ENCODE measurements at regions not wholly inside any gene's neighbourhood (a gene's known extent, or its start where the extent isn't known, plus 50 kb on each side); places are given as distances from the start of the nearest gene placed in this dataset.
"Not testable (repeated sequence)": the region's sequence is repeated elsewhere in the genome, so short reads cannot be mapped to it uniquely, and the experiment has no call there.

- DNase-seq (ENCODE audit: low spot score): not testable (repeated sequence)
Observed at GRCh38 chr17:62196587-62196986, 131.5 kb upstream of the MED13 start.

GRCh38 chr17:62194401-62194800 lies 129.3 kb upstream of the MED13 start:
- no peak for DNase-seq (ENCODE audit: low spot score)

- DNase-seq (ENCODE audit: low spot score): no peak
Observed at GRCh38 chr17:62193249-62193648, 128.2 kb upstream of the MED13 start.

GRCh38 chr17:62191390-62192361 lies 126.6 kb upstream of the MED13 start:
- no peak for DNase-seq (ENCODE audit: low spot score)

- no peak for DNase-seq (ENCODE audit: low spot score)
Observed at GRCh38 chr17:62189377-62189776, 124.3 kb upstream of the MED13 start.

GRCh38 chr17:62188713-62189112 lies 123.6 kb upstream of the MED13 start:
- no peak for DNase-seq (ENCODE audit: low spot score)

GRCh38 chr17:62187681-62188080 lies 122.6 kb upstream of the MED13 start:
- DNase-seq (ENCODE audit: low spot score): no peak

GRCh38 chr17:62186841-62187240 lies 121.8 kb upstream of the MED13 start:
- no peak for DNase-seq (ENCODE audit: low spot score)

GRCh38 chr17:62180772-62181171 lies 115.7 kb upstream of the MED13 start:
- no peak for DNase-seq (ENCODE audit: low spot score)

- no peak for DNase-seq (ENCODE audit: low spot score)
Observed at GRCh38 chr17:62179525-62180161, 114.6 kb upstream of the MED13 start.

- DNase-seq (ENCODE audit: low spot score): no peak
Observed at GRCh38 chr17:62178579-62178978, 113.5 kb upstream of the MED13 start.

- DNase-seq (ENCODE audit: low spot score): no peak
Observed at GRCh38 chr17:62172492-62173291, 107.6 kb upstream of the MED13 start.

GRCh38 chr17:62167076-62167475 lies 102.0 kb upstream of the MED13 start:
- no peak for DNase-seq (ENCODE audit: low spot score)

GRCh38 chr17:62164747-62165722 lies 100.0 kb upstream of the MED13 start:
- DNase-seq (ENCODE audit: low spot score): no peak

GRCh38 chr17:62163847-62164246 lies 98.8 kb upstream of the MED13 start:
- no peak for DNase-seq (ENCODE audit: low spot score)

- no peak for DNase-seq (ENCODE audit: low spot score)
Observed at GRCh38 chr17:62162898-62163297, 97.8 kb upstream of the MED13 start.

- no peak for DNase-seq (ENCODE audit: low spot score)
Observed at GRCh38 chr17:62161405-62162148, 96.5 kb upstream of the MED13 start.

GRCh38 chr17:62160816-62161215 lies 95.7 kb upstream of the MED13 start:
- DNase-seq (ENCODE audit: low spot score): no peak

GRCh38 chr17:62159994-62160393 lies 94.9 kb upstream of the MED13 start:
- DNase-seq (ENCODE audit: low spot score): no peak

GRCh38 chr17:62156949-62157348 lies 91.9 kb upstream of the MED13 start:
- no peak for DNase-seq (ENCODE audit: low spot score)

- DNase-seq (ENCODE audit: low spot score): no peak
Observed at GRCh38 chr17:62154909-62155308, 89.8 kb upstream of the MED13 start.

Data from hematopoietic multipotent progenitor cell treated with erythropoietin and hydrocortisone succinate and interleukin-3 and kit ligand, for 17 days (in vitro differentiated cells).